ENCODE measurements at regions not wholly inside any gene's neighbourhood (a gene's known extent, or its start where the extent isn't known, plus 50 kb on each side); places are given as distances from the start of the nearest gene placed in this dataset.
A peak's percentile ranks its signal among the peaks of the same experiment; 100 is the strongest.
"Not testable (repeated sequence)": the region's sequence is repeated elsewhere in the genome, so short reads cannot be mapped to it uniquely, and the experiment has no call there.

- no peak for DNase-seq
These were observed 200.4 kb downstream of the AXIN2 start for GRCh38 chr17:65360961-65361552.

GRCh38 chr17:65359016-65359415, 202.4 kb downstream of the AXIN2 start:
- peak; percentile 37 to 78 for DNase-seq

- DNase-seq, result no peak
These were observed 204.9 kb downstream of the AXIN2 start for GRCh38 chr17:65356536-65356935.

GRCh38 chr17:65355246-65355645, 206.2 kb downstream of the AXIN2 start:
- no peak for DNase-seq

GRCh38 chr17:65349916-65350315, 211.5 kb downstream of the AXIN2 start:
- DNase-seq, result no peak

GRCh38 chr17:65346166-65346565, 209.0 kb downstream of the RGS9 start:
- no peak for DNase-seq

GRCh38 chr17:65345261-65346005, 208.3 kb downstream of the RGS9 start:
- DNase-seq, result no peak

GRCh38 chr17:65340401-65340800, 203.2 kb downstream of the RGS9 start:
- no peak for DNase-seq

- no peak for DNase-seq
These were observed 197.2 kb downstream of the RGS9 start for GRCh38 chr17:65334406-65334805.

GRCh38 chr17:65332779-65333178, 195.6 kb downstream of the RGS9 start:
- no peak for DNase-seq

- DNase-seq, result peak in 1 of 2 experiments; percentile 5
These were observed 195.2 kb downstream of the RGS9 start for GRCh38 chr17:65332375-65332774.

GRCh38 chr17:65328567-65328966, 191.4 kb downstream of the RGS9 start:
- no peak for DNase-seq

- no peak for DNase-seq
These were observed 187.6 kb downstream of the RGS9 start for GRCh38 chr17:65324611-65325342.

- DNase-seq, result no peak
These were observed 185.9 kb downstream of the RGS9 start for GRCh38 chr17:65323049-65323448.

- DNase-seq, result no peak
These were observed 183.7 kb downstream of the RGS9 start for GRCh38 chr17:65320820-65321219.

GRCh38 chr17:65314212-65314611, 177.0 kb downstream of the RGS9 start:
- no peak for DNase-seq

GRCh38 chr17:65312718-65313377, 175.7 kb downstream of the RGS9 start:
- no peak for DNase-seq

- no peak for DNase-seq
These were observed 174.1 kb downstream of the RGS9 start for GRCh38 chr17:65311261-65311660.

GRCh38 chr17:65307961-65308316, 170.8 kb downstream of the RGS9 start:
- DNase-seq, result no peak

GRCh38 chr17:65307081-65307960, 170.2 kb downstream of the RGS9 start:
- DNase-seq, result no peak

GRCh38 chr17:65305778-65306177, 168.6 kb downstream of the RGS9 start:
- DNase-seq, result no peak

- no peak for DNase-seq
These were observed 167.9 kb downstream of the RGS9 start for GRCh38 chr17:65305116-65305515.

GRCh38 chr17:65301882-65302281, 164.7 kb downstream of the RGS9 start:
- DNase-seq, result not testable (repeated sequence)

Measured in SW 1271 (cell line).